ENCODE measurements at regions not wholly inside any gene's neighbourhood (a gene's known extent, or its start where the extent isn't known, plus 50 kb on each side); places are given as distances from the start of the nearest gene placed in this dataset.

DNA sequence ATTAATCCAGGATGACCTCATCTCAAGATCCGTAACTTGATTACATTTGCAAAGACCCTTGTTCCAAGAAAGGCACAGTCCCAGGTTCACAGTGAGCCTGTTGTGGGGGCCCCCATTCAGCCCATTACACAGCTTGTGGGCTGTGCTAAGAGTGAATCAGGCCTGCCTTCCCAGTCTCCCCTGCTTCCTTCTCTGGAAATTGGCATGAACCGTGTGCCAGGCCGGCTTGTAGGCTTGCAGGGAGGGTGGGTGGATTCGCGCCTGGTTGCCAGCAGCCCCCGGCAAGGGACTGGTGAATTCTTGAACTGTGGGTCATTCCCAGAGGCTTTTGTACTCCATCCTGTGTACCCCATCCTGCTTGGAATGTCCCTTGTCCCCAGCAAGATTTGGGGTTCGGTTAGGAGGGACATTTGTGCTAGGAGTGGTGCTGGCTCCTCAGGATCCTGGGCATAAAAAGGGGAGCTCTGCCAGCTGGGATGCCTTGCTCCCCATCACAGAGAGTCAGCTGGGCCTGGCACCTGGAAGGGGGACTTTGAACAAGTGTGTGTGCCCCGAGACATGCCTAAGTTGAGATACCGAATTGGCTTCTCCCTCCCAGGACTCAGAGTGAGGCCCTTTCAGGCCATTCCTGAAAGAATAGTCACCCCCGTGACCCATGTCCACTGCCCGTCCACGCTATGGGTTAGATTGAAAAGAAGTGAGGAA lies 818.2 kb downstream of the BRD1 start:
- CTCF ChIA-PET: interaction anchor here (1.2 kb wide), 1 partner anchor 37 kb away, joined by 3 read pairs; no protein-coding TSS in a partner anchor
- TF ChIP-seq, protein P1, sequence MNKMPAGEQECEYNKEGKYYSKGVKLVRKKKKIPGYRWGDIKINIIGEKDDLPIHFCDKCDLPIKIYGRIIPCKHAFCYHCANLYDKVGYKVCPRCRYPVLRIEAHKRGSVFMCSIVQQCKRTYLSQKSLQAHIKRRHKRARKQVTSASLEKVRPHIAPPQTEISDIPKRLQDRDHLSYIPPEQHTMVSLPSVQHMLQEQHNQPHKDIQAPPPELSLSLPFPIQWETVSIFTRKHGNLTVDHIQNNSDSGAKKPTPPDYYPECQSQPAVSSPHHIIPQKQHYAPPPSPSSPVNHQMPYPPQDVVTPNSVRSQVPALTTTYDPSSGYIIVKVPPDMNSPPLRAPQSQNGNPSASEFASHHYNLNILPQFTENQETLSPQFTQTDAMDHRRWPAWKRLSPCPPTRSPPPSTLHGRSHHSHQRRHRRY (tag by site-specific recombination; IDR thresholded peaks at IDR 0.05): no peak
- TF ChIP-seq ZNF133 (tag by site-specific recombination; IDR thresholded peaks at IDR 0.05) (no peak), ZNF626 (tag by site-specific recombination; IDR thresholded peaks at IDR 0.05) (no peak), ZNF169 (tag by site-specific recombination; IDR thresholded peaks at IDR 0.05) (no peak), ZNF785 (tag by site-specific recombination; IDR thresholded peaks at IDR 0.05) (no peak), OVOL3 (tag by site-specific recombination; IDR thresholded peaks at IDR 0.05) (no peak), ZNF19 (tag by site-specific recombination; IDR thresholded peaks at IDR 0.05; ENCODE audit: low read depth) (no peak)
- TF ChIP-seq, protein P2, sequence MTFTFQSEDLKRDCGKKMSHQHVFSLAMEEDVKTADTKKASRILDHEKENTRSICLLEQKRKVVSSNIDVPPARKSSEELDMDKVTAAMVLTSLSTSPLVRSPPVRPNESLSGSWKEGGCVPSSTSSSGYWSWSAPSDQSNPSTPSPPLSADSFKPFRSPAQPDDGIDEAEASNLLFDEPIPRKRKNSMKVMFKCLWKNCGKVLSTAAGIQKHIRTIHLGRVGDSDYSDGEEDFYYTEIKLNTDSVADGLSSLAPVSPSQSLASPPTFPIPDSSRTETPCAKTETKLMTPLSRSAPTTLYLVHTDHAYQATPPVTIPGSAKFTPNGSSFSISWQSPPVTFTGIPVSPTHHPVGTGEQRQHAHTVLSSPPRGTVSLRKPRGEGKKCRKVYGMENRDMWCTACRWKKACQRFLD (tag by site-specific recombination; IDR thresholded peaks at IDR 0.05): no peak
- TF ChIP-seq, protein P3, sequence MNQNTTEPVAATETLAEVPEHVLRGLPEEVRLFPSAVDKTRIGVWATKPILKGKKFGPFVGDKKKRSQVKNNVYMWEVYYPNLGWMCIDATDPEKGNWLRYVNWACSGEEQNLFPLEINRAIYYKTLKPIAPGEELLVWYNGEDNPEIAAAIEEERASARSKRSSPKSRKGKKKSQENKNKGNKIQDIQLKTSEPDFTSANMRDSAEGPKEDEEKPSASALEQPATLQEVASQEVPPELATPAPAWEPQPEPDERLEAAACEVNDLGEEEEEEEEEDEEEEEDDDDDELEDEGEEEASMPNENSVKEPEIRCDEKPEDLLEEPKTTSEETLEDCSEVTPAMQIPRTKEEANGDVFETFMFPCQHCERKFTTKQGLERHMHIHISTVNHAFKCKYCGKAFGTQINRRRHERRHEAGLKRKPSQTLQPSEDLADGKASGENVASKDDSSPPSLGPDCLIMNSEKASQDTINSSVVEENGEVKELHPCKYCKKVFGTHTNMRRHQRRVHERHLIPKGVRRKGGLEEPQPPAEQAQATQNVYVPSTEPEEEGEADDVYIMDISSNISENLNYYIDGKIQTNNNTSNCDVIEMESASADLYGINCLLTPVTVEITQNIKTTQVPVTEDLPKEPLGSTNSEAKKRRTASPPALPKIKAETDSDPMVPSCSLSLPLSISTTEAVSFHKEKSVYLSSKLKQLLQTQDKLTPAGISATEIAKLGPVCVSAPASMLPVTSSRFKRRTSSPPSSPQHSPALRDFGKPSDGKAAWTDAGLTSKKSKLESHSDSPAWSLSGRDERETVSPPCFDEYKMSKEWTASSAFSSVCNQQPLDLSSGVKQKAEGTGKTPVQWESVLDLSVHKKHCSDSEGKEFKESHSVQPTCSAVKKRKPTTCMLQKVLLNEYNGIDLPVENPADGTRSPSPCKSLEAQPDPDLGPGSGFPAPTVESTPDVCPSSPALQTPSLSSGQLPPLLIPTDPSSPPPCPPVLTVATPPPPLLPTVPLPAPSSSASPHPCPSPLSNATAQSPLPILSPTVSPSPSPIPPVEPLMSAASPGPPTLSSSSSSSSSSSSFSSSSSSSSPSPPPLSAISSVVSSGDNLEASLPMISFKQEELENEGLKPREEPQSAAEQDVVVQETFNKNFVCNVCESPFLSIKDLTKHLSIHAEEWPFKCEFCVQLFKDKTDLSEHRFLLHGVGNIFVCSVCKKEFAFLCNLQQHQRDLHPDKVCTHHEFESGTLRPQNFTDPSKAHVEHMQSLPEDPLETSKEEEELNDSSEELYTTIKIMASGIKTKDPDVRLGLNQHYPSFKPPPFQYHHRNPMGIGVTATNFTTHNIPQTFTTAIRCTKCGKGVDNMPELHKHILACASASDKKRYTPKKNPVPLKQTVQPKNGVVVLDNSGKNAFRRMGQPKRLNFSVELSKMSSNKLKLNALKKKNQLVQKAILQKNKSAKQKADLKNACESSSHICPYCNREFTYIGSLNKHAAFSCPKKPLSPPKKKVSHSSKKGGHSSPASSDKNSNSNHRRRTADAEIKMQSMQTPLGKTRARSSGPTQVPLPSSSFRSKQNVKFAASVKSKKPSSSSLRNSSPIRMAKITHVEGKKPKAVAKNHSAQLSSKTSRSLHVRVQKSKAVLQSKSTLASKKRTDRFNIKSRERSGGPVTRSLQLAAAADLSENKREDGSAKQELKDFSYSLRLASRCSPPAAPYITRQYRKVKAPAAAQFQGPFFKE (tag by site-specific recombination; IDR thresholded peaks at IDR 0.05; ENCODE audit: borderline replicate concordance): no peak
- TF ChIP-seq, protein P4, sequence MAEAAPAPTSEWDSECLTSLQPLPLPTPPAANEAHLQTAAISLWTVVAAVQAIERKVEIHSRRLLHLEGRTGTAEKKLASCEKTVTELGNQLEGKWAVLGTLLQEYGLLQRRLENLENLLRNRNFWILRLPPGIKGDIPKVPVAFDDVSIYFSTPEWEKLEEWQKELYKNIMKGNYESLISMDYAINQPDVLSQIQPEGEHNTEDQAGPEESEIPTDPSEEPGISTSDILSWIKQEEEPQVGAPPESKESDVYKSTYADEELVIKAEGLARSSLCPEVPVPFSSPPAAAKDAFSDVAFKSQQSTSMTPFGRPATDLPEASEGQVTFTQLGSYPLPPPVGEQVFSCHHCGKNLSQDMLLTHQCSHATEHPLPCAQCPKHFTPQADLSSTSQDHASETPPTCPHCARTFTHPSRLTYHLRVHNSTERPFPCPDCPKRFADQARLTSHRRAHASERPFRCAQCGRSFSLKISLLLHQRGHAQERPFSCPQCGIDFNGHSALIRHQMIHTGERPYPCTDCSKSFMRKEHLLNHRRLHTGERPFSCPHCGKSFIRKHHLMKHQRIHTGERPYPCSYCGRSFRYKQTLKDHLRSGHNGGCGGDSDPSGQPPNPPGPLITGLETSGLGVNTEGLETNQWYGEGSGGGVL (tag by site-specific recombination; IDR thresholded peaks at IDR 0.05): no peak
- TF ChIP-seq, protein P5, sequence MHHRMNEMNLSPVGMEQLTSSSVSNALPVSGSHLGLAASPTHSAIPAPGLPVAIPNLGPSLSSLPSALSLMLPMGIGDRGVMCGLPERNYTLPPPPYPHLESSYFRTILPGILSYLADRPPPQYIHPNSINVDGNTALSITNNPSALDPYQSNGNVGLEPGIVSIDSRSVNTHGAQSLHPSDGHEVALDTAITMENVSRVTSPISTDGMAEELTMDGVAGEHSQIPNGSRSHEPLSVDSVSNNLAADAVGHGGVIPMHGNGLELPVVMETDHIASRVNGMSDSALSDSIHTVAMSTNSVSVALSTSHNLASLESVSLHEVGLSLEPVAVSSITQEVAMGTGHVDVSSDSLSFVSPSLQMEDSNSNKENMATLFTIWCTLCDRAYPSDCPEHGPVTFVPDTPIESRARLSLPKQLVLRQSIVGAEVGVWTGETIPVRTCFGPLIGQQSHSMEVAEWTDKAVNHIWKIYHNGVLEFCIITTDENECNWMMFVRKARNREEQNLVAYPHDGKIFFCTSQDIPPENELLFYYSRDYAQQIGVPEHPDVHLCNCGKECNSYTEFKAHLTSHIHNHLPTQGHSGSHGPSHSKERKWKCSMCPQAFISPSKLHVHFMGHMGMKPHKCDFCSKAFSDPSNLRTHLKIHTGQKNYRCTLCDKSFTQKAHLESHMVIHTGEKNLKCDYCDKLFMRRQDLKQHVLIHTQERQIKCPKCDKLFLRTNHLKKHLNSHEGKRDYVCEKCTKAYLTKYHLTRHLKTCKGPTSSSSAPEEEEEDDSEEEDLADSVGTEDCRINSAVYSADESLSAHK (tag by site-specific recombination; IDR thresholded peaks at IDR 0.05): no peak
- TF ChIP-seq, protein P6, sequence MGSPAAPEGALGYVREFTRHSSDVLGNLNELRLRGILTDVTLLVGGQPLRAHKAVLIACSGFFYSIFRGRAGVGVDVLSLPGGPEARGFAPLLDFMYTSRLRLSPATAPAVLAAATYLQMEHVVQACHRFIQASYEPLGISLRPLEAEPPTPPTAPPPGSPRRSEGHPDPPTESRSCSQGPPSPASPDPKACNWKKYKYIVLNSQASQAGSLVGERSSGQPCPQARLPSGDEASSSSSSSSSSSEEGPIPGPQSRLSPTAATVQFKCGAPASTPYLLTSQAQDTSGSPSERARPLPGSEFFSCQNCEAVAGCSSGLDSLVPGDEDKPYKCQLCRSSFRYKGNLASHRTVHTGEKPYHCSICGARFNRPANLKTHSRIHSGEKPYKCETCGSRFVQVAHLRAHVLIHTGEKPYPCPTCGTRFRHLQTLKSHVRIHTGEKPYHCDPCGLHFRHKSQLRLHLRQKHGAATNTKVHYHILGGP (tag by site-specific recombination; IDR thresholded peaks at IDR 0.05): no peak
- Histone ChIP-seq H3K4me1 (ENCODE audit: control insufficient read depth, insufficient read depth, low read length) (no peaks in the 10 kb centered on the region), H3K36me3 (ENCODE audit: control insufficient read depth in 2 of 2, insufficient read depth in 1 of 2, low read length in 2 of 2) (no peaks in the 10 kb centered on the region), H3K4me3 (ENCODE audit: low read depth, low read length) (no peak overlapping the region), H3K27ac (ENCODE audit: extremely low read depth, low read depth, low read length) (no peak overlapping the region), H3K9me3 (ENCODE audit: control insufficient read depth, insufficient read depth, low read depth, low read length) (no peaks in the 10 kb centered on the region)
- POLR2A ChIA-PET: no interaction called here
